GM23338 (cell line): ENCODE measurements at regions not wholly inside any gene's neighbourhood (a gene's known extent, or its start where the extent isn't known, plus 50 kb on each side); places are given as distances from the start of the nearest gene placed in this dataset.
A peak's percentile ranks its signal among the peaks of the same experiment; 100 is the strongest.

Experiments used
- ATAC-seq: fragments of 200-7000 bp; cut with Tn5 transposase; 3 replicates; pipeline ENCODE4 v1.9.1; 2020
- DNase-seq: peaks from one replicate; pipeline ENCODE4 v3.0.0-alpha.2; 2015; ENCODE audit warnings: low spot score
- H2AFZ ChIP-seq: fragments of 200-600 bp; sonication (generic); 2 replicates; pipeline ENCODE4 v1.8.0; 2016; ENCODE audit warnings: antibody characterized with exemption, mild to moderate bottlenecking, moderate library complexity
- H3F3A ChIP-seq: fragments of 200-600 bp; sonication (generic); replicated peaks from 2 replicates; pipeline ENCODE4 v1.8.0; 2017; ENCODE audit warnings: antibody characterized with exemption, mixed run types, low read depth
- H3K27ac ChIP-seq: fragments of 200-600 bp; sonication (generic); 2 replicates; pipeline ENCODE4 v1.6.1; 2016; ENCODE audit warnings: low read depth
- H3K27me3 ChIP-seq: fragments of 200-600 bp; sonication (generic); 2 replicates; pipeline ENCODE4 v1.8.0; 2016; ENCODE audit warnings: mild to moderate bottlenecking, mixed run types, moderate library complexity; ENCODE audit not compliant: insufficient read depth
- H3K36me3 ChIP-seq: fragments of 200-600 bp; sonication (generic); 2 replicates; pipeline ENCODE4 v1.8.0; 2016; ENCODE audit warnings: mild to moderate bottlenecking; ENCODE audit not compliant: insufficient read depth
- H3K4me1 ChIP-seq: fragments of 200-600 bp; sonication (generic); 2 replicates; pipeline ENCODE4 v1.8.0; 2016; ENCODE audit warnings: mild to moderate bottlenecking, moderate library complexity; ENCODE audit not compliant: insufficient read depth
- H3K4me2 ChIP-seq: fragments of 200-600 bp; sonication (generic); 2 replicates; pipeline ENCODE4 v1.7.1; 2017; ENCODE audit warnings: mixed run types
- H3K4me3 ChIP-seq: fragments of 200-600 bp; sonication (generic); 2 replicates; pipeline ENCODE4 v1.6.1; 2016; ENCODE audit warnings: mixed run types
- H3K79me2 ChIP-seq: fragments of 200-600 bp; sonication (generic); replicated peaks from 2 replicates; pipeline ENCODE4 v1.8.0; 2017; ENCODE audit warnings: mild to moderate bottlenecking; ENCODE audit not compliant: insufficient read depth
- H3K9me2 ChIP-seq: fragments of 200-600 bp; sonication (generic); 2 replicates; pipeline ENCODE4 v1.8.0; 2017; ENCODE audit not compliant: insufficient read depth
- H4K20me1 ChIP-seq: fragments of 200-600 bp; sonication (generic); replicated peaks from 2 replicates; pipeline ENCODE4 v1.8.0; 2017; ENCODE audit warnings: mild to moderate bottlenecking; ENCODE audit not compliant: insufficient read depth
- H3K27ac Mint-ChIP-seq: 2 replicates; pipeline ENCODE4 v1.8.0; 2020; ENCODE audit warnings: inconsistent platforms, mild to moderate bottlenecking, moderate library complexity, mixed read lengths
- H3K27me3 Mint-ChIP-seq: 3 replicates; pipeline ENCODE4 v1.8.0; 2022; ENCODE audit warnings: low read depth, mild to moderate bottlenecking, moderate library complexity, mixed read lengths, inconsistent platforms; ENCODE audit not compliant: insufficient read depth, poor library complexity
- H3K36me3 Mint-ChIP-seq: 3 replicates; pipeline ENCODE4 v1.8.0; 2021; ENCODE audit warnings: low read depth, mild to moderate bottlenecking, inconsistent platforms, moderate library complexity, mixed read lengths
- H3K4me1 Mint-ChIP-seq: 3 replicates; pipeline ENCODE4 v1.8.0; 2020; ENCODE audit warnings: mild to moderate bottlenecking, inconsistent platforms, mixed read lengths
- H3K4me3 Mint-ChIP-seq: 3 replicates; pipeline ENCODE4 v1.8.0; 2021; ENCODE audit warnings: moderate library complexity, mild to moderate bottlenecking, inconsistent platforms, mixed read lengths
- H3K9me3 Mint-ChIP-seq: 3 replicates; pipeline ENCODE4 v1.8.0; 2020; ENCODE audit warnings: moderate library complexity, mild to moderate bottlenecking, inconsistent platforms, mixed read lengths
- CREB1 ChIP-seq: fragments of 250-450 bp; sonication (Bioruptor Pico); IDR thresholded peaks from 2 replicates; pipeline ENCODE4 v1.5.0; 2020; ENCODE audit warnings: low read depth, mild to moderate bottlenecking, moderate library complexity
- CTCF ChIP-seq, 2 experiments: fragments of 200-600 bp in 1 of 2; sonication (generic) in 1 of 2; conservative IDR thresholded peaks; 2 replicates each; pipeline versions ENCODE4 v1.5.1 to v1.6.1; 2016 to 2017; ENCODE audit warnings: antibody characterized with exemption in 2 of 2, low read depth in 2 of 2, mild to moderate bottlenecking in 2 of 2, moderate library complexity in 1 of 2
- ETS1 ChIP-seq: IDR thresholded peaks from 2 replicates; pipeline ENCODE4 v1.6.1; 2016; ENCODE audit warnings: antibody characterized with exemption
- EZH2 ChIP-seq: fragments of 200-600 bp; sonication (generic); IDR thresholded peaks from one replicate; pipeline ENCODE4 v1.8.0; 2017; ENCODE audit warnings: antibody characterized with exemption, mild to moderate bottlenecking, low read depth; ENCODE audit not compliant: unreplicated experiment
- EZH2phosphoT487 ChIP-seq: fragments of 200-600 bp; sonication (generic); IDR thresholded peaks from one replicate; pipeline ENCODE4 v1.8.1; 2018; ENCODE audit warnings: antibody characterized with exemption; ENCODE audit not compliant: unreplicated experiment
- JUNB ChIP-seq: IDR thresholded peaks from one replicate; pipeline ENCODE4 v1.6.1; 2016; ENCODE audit warnings: antibody characterized with exemption; ENCODE audit not compliant: unreplicated experiment
- NANOG ChIP-seq: IDR thresholded peaks from 2 replicates; pipeline ENCODE4 v1.6.1; 2016; ENCODE audit warnings: antibody characterized with exemption, borderline replicate concordance
- POLR2AphosphoS5 ChIP-seq: IDR thresholded peaks from 2 replicates; pipeline ENCODE4 v1.6.1; 2016; ENCODE audit warnings: antibody characterized with exemption, low read depth
- REST ChIP-seq: IDR thresholded peaks from one replicate; pipeline ENCODE4 v1.6.1; 2018; ENCODE audit warnings: antibody characterized with exemption; ENCODE audit not compliant: unreplicated experiment
- STAT1 ChIP-seq: IDR thresholded peaks from one replicate; pipeline ENCODE4 v1.6.1; 2016; ENCODE audit warnings: antibody characterized with exemption; ENCODE audit not compliant: unreplicated experiment
- ZNF114 ChIP-seq: fragments of 250-450 bp; sonication (Bioruptor Pico); IDR thresholded peaks from 2 replicates; pipeline ENCODE4 v1.5.0; 2020; ENCODE audit warnings: mild to moderate bottlenecking, moderate library complexity
- ZNF331 ChIP-seq: fragments of 250-450 bp; sonication (Bioruptor Pico); IDR thresholded peaks from 2 replicates; pipeline ENCODE4 v1.5.0; 2020; ENCODE audit warnings: low read depth, mild to moderate bottlenecking, moderate library complexity

GRCh38 chr3:157767607-157768006 lies 264.4 kb upstream of the VEPH1 start:
- H3K36me3 Mint-ChIP-seq: no peaks in the 10 kb centered on the region
- H4K20me1 ChIP-seq: no peaks in the 10 kb centered on the region
- H3K27ac ChIP-seq: no peak overlapping the region
- H3K79me2 ChIP-seq: no peaks in the 10 kb centered on the region
- no peak overlapping the region for H3K4me3 Mint-ChIP-seq
- H3K4me1 ChIP-seq: no peaks in the 10 kb centered on the region
- H2AFZ ChIP-seq: no peak overlapping the region
- no peak for DNase-seq
- TF ChIP-seq REST (no peak), ETS1 (no peak), NANOG (no peak), CTCF (conservative IDR thresholded peaks at IDR 0.05; ENCODE audit: low read depth in 2 of 2) (peak in 1 of 2 experiments; percentile 28; a peak in 2 of 4 replicates)
- H3K27me3 ChIP-seq: no peaks in the 10 kb centered on the region
- H3K4me1 Mint-ChIP-seq: no peaks in the 10 kb centered on the region
- H3K27me3 Mint-ChIP-seq: peaks cover 1% of the 10 kb centered on the region
- no peak overlapping the region for H3K27ac Mint-ChIP-seq
- no peaks in the 10 kb centered on the region for H3F3A ChIP-seq
- H3K4me2 ChIP-seq: no peak overlapping the region
- H3K9me3 Mint-ChIP-seq: no peaks in the 10 kb centered on the region
- ATAC-seq: no peak
- H3K9me2 ChIP-seq: 0 out of 2 replicates have a peak, but pooled peaks cover 5% of the 10 kb centered on the region
- H3K36me3 ChIP-seq: no peaks in the 10 kb centered on the region
- H3K4me3 ChIP-seq: no peak overlapping the region

- Mint-ChIP-seq H3K4me3 (no peak overlapping the region), H3K27me3 (peaks cover 1% of the 10 kb centered on the region), H3K9me3 (no peaks in the 10 kb centered on the region), H3K4me1 (no peaks in the 10 kb centered on the region), H3K36me3 (no peaks in the 10 kb centered on the region), H3K27ac (no peak overlapping the region)
- Histone ChIP-seq H3K9me2 (0 out of 2 replicates have a peak, but pooled peaks cover 5% of the 10 kb centered on the region), H3K4me3 (no peak overlapping the region), H3K4me1 (no peaks in the 10 kb centered on the region), H4K20me1 (no peaks in the 10 kb centered on the region), H3K79me2 (no peaks in the 10 kb centered on the region), H3K27me3 (no peaks in the 10 kb centered on the region), H3K4me2 (no peak overlapping the region), H2AFZ (no peak overlapping the region), H3K36me3 (no peaks in the 10 kb centered on the region), H3F3A (no peaks in the 10 kb centered on the region), H3K27ac (no peak overlapping the region)
- DNase-seq (no peak), ATAC-seq (no peak)
- TF ChIP-seq ETS1 (no peak), STAT1 (no peak), ZNF114 (no peak), REST (no peak), EZH2phosphoT487 (no peak), EZH2 (no peak), CREB1 (CRISPR knock-in tag) (no peak), JUNB (no peak), ZNF331 (CRISPR knock-in tag) (no peak), POLR2AphosphoS5 (no peak)
Observed at GRCh38 chr3:157763644-157764043, 260.4 kb upstream of the VEPH1 start.
